Stimulated activated CD4-positive, alpha-beta T cell treated with anti-CD3 and anti-CD28 coated beads, Interleukin-12 subunit alpha, Interleukin-12 subunit beta, amount 100 ng/mL, for 24 hours (primary cell): ENCODE measurements at regions not wholly inside any gene's neighbourhood (a gene's known extent, or its start where the extent isn't known, plus 50 kb on each side); places are given as distances from the start of the nearest gene placed in this dataset.

Source experiments
- DNase-seq, 2 experiments: peaks; one replicate each; pipeline ENCODE4 v3.0.0-alpha.2; 2020; ENCODE audit warnings: low read depth in 2 of 2

DNA sequence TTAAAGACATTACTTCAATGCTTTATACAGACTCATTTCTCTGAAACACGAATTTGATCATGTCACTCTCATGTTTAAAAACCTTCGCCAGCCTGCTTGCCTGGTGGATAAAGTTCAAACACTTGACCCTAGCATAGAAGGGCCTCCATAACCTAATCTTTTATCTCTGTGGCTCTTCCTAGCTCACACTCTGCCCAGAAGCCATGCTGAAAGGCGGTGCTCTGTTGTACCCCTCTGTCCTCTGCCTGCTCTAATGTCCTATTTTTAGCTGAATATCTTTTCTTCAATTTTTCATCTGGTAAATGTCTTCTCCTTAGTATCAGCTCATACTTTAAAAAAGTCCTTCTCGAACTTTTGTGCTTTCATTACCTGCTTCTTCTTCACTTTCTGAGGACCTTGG is 302.6 kb upstream of the BOD1L1 start:
- no peak for DNase-seq

DNA sequence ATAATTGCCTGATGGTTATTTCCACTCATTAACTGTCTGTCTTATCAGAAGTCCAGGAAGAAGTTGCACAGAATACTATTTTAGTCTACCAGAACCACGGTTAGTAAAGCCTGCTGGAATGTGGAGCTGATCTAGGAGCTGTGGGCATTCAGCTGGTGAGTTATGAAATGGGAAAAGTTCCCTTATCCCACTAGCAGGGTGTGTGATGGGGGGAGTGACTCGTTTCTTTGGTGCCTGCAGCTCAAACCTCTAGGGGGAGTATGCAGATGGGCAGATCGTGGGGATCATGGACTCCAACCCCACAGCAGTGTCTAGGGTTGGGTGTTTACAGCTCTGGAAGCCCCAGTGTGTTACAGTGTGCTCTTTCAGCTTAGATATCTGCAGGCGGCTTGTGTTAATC is 305.7 kb upstream of the BOD1L1 start:
- DNase-seq: no peak

DNA sequence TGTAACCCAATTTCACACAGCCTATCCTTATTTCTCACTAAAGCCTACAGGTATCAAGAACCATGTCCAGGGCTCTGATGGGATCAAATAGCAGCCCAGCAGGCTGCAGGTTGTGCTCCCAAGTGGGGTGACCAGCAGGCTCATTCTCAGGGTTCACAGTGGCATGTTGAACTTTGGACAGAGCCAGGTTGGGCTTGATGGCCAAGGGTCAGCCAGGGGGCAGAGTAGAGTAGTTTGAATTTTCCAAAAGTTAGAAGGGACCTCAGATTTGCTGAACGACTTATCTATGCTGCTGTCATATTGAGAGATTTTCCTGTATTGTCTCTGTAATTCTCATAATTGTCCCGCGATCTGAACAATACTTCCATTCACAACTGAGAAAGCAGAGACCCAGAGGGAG is 310.8 kb upstream of the BOD1L1 start:
- no peak for DNase-seq

DNA sequence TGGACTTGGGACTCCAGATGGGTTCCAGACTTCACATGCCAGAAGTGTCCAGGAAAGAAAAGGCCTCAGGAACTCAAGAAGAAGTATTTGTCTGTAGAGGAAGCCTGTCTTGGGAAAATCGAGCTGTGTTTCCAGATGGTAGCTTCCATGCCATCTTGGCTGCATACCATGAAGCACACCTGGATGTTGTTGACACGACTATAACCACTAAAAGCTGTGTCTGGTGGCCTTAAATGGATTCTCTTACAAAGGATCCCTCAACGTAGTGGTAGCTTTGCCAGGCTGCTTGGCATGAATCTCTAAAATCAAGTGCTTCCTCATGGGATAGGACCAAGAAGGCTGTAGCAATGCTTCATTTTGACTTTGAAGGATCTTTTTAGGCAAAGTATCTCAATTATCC is 313.4 kb upstream of the BOD1L1 start:
- no peak for DNase-seq

DNA sequence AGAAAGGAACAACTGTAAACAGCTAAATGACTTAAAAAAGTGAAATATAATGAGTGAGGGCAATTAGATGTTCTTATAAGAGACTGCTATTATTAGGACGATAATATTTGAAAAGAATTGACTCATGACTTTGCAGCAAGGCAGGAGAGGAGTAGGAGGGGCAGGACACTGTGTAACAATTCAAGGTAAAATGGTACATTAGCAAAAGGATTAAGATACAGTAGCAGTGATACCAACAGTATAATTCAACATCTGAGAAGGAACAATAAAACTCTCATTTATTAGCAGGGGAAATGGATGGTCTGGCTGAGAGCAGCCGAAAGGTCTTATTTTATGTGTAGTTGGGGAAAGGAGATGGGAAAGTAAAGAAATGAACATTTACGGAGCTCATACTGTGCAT is 315.5 kb upstream of the BOD1L1 start:
- DNase-seq: no peak

DNA sequence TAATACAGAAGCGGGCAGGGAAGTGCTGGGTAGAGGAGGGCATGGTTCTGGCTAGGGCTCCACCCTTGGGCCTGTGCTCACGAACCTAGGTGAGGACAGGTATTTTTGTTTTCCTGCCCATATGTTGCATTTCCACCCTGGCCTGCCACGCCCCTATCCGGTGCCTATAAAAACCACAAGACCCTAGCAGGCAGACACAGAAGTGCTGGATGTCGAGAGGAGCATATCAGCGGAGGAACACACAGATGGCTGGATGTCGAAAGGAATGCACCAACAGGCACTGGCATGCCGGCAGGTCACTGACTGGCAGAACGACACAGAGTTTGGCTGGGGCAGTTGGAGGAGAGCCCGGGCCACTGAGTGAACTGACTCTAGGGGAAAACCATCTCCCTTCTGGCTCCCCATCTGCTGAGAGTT is 316.6 kb upstream of the BOD1L1 start:
- DNase-seq: no peak

DNA sequence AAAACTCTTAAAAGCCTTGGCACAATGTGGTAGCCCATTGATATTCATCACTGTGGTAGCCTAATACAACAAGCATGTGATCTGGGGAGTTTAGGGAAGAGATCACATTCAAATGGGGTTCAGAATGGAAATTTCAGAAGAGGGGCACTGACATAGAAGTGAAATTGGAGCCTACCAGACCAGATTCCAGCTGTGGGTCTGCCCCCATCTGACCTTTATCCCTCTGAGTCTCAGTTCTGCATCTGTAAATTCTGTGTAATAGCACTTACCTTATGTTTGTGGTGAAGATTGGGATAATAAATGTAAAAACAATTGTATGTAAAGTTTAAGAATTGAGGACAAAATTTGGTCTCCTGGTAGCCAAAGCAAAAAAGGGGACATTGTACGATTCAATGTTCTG is 320.4 kb upstream of the BOD1L1 start:
- no peak for DNase-seq

DNA sequence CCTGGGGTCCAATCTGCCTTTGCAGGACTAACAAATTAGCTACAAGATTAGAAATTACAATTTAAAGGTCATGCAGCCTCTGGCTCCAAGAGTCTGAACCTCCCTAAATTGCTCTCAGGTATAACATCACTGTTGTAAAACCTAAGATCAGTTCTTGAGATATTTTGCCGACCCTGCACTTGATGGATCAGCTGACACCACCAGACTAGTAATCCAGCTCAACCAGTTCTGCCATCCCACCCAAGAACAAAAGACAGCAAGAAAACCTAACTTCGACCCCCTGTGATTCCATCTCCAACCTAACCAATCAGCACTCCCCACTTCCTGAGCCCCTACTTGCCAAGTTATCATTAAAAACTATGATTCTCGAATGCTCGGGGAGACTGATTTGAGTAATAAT is 323.0 kb upstream of the BOD1L1 start:
- DNase-seq: no peak

DNA sequence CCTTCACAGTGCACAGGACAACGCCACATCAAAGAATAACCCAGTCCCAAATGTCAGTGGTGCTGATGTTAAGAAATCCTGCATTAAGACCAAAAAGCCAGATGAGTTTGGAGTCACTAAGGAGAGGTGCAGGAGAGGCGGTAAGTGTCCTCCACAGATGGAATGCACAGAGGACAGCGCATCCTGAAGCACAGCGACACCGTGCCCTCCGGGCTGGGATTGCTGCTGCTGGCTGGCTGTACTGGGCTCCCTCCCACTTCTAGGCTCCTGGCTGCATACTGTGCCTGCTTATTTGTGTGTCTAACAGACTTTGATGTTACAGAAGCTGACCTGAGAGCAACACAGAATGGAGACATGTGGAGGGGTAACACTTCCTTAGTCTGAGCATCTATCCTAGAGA is 325.6 kb upstream of the BOD1L1 start:
- DNase-seq: no peak

DNA sequence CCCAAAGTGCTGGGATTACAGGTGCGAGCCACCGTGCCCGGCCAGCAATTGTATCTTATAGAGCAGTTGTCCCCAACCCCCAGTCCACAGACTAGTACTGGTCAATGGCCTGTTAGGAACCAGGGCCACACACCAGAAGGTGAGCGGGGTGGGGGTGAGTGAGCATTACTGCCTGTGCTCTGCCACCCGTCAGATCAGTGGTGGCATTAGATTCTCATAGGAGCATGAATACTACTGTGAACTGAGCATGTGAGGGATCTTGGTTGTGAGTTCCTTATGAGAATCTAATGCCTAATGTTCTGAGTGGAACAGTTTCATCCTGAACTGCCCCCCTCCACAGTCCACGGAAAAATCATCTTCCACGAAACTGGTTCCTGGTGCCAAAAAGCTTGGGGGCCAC is 328.0 kb upstream of the BOD1L1 start:
- DNase-seq: no peak

DNA sequence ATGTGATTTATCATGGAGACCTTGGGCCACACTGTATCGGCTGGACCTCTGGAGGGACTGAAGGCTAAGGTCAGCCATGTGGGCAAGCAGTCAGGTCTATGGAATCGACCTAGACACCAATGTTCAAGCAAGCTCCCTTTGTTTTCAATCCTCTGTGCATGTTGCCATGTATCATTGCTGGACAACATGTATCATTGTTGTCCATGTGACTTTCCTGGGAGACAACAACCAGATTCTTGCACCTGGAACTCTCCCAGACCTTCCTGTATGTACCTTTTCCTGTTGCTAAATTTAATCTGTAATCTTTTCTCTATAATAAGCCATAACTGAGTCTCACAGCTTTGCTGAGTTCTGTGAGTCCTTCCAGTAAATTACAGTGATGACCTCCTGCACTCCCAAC is 329.4 kb upstream of the BOD1L1 start:
- no peak for DNase-seq

DNA sequence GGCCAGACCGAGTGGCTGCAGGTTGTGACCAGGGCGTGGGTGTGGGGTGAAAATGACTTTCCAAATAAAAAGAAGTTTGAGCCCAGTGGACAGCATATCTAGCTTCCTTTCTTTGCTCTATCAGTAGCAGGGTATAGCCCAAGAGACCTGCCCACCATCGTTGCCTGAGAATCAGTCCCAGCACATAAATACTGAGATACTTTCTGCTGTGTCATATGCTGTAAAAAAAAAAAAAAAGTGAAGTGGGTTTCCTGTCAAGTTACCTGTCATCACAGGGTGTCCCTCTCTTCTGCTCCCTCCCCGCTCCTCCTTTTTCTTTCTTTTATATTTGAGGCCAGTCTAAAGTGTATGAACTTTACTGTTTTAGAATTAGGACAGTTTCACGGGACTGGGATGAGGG is 330.3 kb upstream of the BOD1L1 start:
- DNase-seq: no peak

DNA sequence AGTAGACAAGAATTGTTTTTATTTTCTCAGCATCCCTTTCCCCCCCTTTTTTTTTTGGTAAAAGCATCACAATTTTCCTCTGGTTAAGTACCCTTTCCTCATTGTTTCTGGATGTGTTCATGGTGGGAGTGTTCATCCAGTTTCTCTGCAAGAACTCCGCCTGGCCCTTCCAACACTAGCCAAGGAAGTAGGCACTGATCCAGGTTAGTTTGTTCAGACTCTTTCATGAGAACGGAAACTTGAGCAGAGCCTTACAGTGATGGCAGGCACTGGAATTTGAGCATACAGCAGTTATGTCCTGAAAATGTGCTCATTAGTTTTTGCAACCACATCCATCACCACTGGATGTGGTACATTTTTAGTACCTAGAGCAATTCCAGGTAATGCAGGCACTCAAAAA is 336.1 kb upstream of the BOD1L1 start:
- no peak for DNase-seq

DNA sequence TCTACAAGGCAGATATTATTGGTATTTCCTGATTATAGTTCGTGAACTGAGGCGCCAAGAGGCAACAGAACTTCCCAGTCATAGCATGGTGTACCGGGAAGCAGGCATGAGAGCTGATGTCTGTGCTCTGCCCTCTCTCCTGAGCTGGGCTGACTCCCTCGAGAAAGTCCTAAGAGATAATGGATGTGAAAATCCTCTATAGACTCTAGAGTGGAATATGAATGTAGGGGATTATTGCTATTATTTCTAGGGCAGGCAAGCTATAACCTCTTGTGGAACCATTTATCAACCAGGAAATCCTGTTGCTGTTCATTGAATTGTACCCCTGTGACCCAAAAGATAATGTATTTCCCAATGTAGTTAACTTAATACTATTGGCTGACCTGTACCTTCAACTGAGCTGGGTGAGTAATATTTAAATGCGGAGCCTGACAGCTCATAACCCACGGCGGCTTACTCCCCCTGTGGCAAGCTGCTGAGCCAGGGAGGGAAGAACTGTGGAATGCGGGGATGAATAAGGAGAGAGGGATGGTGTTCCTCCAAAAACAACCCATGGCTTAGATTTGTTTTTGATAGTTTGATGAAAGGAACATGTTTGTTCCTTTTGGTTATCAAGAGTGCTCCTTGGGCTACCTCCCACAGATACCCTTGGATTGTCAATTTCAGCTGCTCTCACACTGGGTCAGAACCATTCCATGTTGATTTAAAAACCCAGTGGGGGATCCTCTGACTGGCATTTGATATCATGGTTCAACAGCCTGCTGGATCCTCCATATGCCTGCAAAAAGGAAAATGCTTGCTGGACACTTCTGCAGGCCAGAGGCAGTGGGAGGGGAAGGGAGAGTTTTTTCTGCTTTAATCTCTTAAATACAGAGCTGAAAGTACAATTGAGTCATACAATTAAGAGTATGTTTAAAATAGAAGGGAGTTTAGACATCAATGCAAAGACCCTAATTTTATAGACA is 339.0 kb upstream of the BOD1L1 start:
- no peak for DNase-seq

DNA sequence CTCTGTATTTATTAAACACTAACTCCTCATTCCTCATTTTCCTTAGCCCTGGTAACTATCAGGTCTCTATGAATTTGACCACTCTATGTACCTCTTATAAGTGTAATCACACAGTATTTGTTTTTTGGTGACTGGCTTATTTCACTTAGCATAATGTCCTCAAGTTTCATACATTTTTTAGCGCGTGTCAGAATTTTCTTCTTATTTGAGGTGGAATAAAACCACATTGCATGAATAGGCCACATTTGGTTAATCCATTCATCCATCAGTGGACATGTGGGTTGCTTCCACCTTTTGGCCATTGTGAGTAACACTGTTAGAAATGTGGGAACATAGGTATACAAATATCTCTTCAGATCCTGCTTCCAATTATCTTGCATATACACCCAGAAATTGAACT is 341.2 kb upstream of the BOD1L1 start:
- no peak for DNase-seq

DNA sequence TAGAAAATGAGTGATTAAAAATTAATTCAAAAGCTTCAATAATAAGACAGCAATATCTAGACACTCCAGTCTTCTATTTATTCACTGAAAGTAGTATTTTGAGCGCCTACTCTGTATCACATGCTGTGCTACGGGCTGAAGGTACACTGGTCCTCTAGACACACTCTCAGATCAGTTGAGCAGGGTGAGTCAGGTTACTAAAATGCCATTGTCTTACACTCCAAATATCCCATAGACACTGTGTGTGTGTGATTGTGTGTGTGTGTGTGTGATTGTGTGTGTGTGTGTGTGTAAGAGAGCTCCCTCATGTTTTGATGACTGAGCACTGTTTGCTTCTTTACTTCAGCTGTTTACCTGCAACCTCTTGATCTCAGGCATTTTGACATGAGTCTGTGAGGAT is 342.8 kb upstream of the BOD1L1 start:
- DNase-seq: no peak

DNA sequence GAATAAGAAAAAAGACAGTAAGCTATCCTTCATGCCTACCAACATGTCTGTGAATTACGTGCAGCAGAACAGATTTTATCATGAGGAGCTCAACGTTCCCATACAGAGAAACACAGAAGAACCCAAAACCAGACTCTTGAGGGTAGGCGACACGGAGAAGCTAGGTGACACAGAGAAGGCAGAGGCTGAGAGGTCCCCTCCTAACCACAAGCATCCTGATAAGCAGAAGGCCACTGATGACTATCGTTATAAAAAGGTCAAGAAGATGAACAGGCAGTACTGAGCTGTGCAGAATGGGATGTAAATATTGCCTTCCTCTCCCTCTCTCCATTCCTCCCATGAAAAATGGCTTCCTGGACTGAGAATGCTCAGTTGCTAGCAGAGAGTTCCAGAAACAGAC is 350.2 kb upstream of the BOD1L1 start:
- no peak for DNase-seq

DNA sequence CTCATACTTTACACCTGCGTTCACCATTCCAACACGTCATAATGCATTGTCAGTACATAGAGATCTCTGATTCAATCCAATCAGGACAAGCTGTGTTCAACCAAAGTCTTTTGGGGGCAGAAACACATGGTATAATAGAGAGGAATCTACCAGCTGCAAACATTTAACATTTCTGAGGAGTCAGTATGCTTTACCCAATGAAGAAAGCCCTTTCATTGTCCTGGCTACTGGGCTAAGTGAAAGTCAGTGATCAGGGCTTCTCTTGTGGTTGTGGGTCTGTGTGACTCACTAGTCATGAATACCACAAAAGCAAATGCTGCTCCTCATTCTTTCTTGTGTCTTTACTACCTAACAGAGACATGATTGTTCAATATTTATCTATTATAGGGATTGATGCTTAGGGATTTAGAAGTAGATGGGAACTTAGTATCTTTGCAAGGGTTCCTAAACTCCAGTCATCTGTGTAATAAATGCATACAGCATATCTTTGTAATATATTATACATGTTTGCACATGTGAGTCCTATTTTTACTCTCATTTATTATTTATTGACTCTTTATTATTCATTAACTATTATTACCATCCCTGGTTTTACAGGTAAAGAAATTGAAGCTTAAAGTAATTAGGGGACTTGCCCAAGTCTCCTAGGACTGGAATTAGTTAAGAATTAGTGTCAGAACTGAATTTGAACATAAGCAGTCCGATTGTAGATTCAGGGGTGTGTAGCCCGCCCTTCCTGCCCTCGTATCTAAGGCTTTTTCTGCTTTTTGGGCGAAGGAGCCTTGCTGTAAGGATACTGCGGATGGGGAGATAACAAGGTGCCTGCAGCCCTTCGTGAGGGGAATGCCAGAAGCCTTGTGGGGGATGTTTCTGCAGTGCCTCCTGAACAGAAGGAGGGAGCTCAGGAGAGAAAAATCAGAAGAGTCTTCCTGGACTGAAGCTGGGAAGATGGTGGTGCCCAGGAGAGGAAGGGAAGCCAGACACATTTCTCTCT is 353.1 kb upstream of the BOD1L1 start:
- no peak for DNase-seq

DNA sequence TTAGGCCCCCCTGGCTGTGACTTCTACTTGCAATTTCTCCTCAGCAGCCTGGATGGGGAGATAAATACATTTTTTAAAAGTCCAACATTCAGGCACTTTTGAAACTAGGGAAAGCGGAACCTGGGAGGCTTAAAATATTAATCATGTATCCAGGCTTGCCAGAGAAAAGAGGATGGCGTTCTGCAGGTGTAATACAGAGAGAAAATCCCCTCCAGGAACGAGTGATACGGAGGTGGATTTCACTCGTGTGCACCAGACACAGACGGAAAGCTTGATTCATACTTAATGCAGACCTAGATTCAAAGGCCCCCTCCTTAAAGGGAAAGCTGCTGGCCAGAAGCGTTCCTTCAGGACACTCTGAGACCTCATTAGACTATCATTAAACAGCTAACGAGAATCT is 354.0 kb upstream of the BOD1L1 start:
- DNase-seq: no peak

DNA sequence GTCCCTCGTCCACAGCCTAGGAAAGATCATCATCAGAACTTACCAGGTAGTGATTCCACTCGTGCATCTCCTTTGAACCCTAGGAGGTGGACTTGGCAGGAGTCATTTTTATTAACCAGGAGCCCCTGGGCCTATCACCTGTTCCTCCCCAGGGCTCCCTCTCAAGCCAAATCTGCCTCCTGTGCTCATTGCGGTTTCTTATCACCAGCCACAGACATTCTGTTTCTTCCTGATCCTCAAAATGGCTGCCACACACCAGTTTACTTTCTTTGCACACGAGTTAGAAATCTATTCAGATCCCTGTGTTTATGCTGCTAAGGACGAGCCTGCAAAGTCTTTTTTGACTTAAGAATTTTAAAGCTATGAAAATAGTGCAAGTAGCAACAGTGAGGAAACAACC is 354.5 kb upstream of the BOD1L1 start:
- no peak for DNase-seq

DNA sequence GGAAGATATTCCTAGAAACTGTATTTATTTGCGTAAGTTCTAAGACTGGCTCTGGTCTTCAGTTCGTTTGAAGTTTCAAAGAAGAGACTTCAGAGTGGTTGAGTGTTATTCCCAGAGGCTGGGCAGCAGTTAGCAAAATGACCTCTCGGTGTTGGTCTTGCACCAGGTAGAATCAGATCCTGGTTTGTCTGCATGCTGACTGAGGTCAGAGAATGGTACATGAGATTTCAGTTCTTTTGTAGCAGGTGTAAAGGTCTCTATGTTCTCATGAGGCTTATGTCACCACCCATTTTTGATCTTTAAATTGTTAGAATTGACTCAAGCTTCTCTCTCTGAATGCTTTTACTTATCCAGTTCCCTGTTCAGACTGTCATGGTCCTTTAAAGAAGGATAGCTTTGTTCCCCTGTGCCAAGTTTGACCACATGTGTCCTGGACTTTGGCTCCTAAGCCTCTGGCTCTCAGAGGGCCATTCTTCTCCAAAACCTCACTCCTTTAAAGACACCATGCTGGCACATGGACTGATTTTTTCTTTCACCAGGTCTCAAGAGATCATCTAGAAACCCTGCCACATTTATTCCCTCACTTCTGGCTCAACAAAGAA is 355.8 kb upstream of the BOD1L1 start:
- no peak for DNase-seq
